ENCODE measurements at regions not wholly inside any gene's neighbourhood (a gene's known extent, or its start where the extent isn't known, plus 50 kb on each side); places are given as distances from the start of the nearest gene placed in this dataset.

- no peaks in the 10 kb centered on the region for H3K23me2 ChIP-seq (ENCODE audit: low read depth, low read length)
- FAIRE-seq, result no peak
- no peak overlapping the region for H2BK120ac ChIP-seq (replicated peaks; ENCODE audit: low read depth, low read length)
- no peak overlapping the region for H2BK20ac ChIP-seq (ENCODE audit: low read length)
- no peaks in the 10 kb centered on the region for H4K20me1 ChIP-seq (replicated peaks in 1 of 2; ENCODE audit: control insufficient read depth in 1 of 2, insufficient read depth in 2 of 2, low read length in 2 of 2)
- H3K4me1 ChIP-seq (replicated peaks in 1 of 4; ENCODE audit: control insufficient read depth in 3 of 4, insufficient read depth in 4 of 4, low read length in 3 of 4), result no peaks in the 10 kb centered on the region
- H3K79me1 ChIP-seq (ENCODE audit: low read depth, low read length), result no peaks in the 10 kb centered on the region
- no peak overlapping the region for H2AFZ ChIP-seq (ENCODE audit: low read length)
- H3K27me3 ChIP-seq (replicated peaks in 1 of 4; ENCODE audit: control insufficient read depth in 3 of 4, extremely low read depth in 1 of 4, insufficient read depth in 3 of 4, low read length in 3 of 4), result no peaks in the 10 kb centered on the region
- no peak overlapping the region for H3K27ac ChIP-seq (ENCODE audit: low read depth, low read length)
- H3K14ac ChIP-seq (ENCODE audit: insufficient read length), result no peak overlapping the region
- no peaks in the 10 kb centered on the region for H3K79me2 ChIP-seq (ENCODE audit: control insufficient read depth in 1 of 2, insufficient read depth in 2 of 2, low read length in 2 of 2)
- no peak overlapping the region for H3K4ac ChIP-seq (replicated peaks; ENCODE audit: insufficient read length, low read depth, low read length)
- WGBS, 2 experiments (ENCODE audit: extremely low coverage in 1 of 2, insufficient coverage in 1 of 2, insufficient read length in 1 of 2, insufficient replicate concordance in 2 of 2, low coverage in 1 of 2, low lambda C conversion rate in 2 of 2, missing lambda C conversion rate in 1 of 2), result 92 to 100% methylated on average over 1 to 3 of the region's 3 CpGs
- H3K4me2 ChIP-seq (ENCODE audit: insufficient read depth in 1 of 2, low read depth in 2 of 2, low read length in 2 of 2), result no peak overlapping the region
- no peak overlapping the region for H2AK5ac ChIP-seq (ENCODE audit: low read depth, low read length)
- no peak overlapping the region for H3K23ac ChIP-seq (ENCODE audit: insufficient read length)
- no peak overlapping the region for H3K9ac ChIP-seq (replicated peaks in 1 of 4; ENCODE audit: extremely low read depth in 1 of 4, low read depth in 3 of 4, low read length in 3 of 4)
- H2BK5ac ChIP-seq (ENCODE audit: low read depth, low read length), result no peak overlapping the region
- no peak overlapping the region for H3K56ac ChIP-seq (replicated peaks; ENCODE audit: insufficient read length, low read depth, low read length)
- no peak for DNase-seq (ENCODE audit: low read depth in 1 of 2, low spot score in 2 of 2)
- CTCF ChIA-PET (ENCODE audit: partially characterized antibody), result interaction anchor here (0.7 kb wide), 1 partner anchor 9 kb away, joined by 3 read pairs; no protein-coding TSS in a partner anchor
- H3K36me3 ChIP-seq (ENCODE audit: control insufficient read depth in 2 of 4, insufficient read depth in 4 of 4, low read length in 3 of 4), result no peaks in the 10 kb centered on the region
- H3K9me3 ChIP-seq (ENCODE audit: insufficient read depth in 2 of 2, low read depth in 1 of 2, low read length in 1 of 2), result no peaks in the 10 kb centered on the region
- H2BK12ac ChIP-seq (ENCODE audit: low read depth, low read length), result no peak overlapping the region
- no peak overlapping the region for H4K8ac ChIP-seq (ENCODE audit: extremely low read depth, insufficient read depth, low read length)
- no peak overlapping the region for H3K18ac ChIP-seq (ENCODE audit: extremely low read depth, low read length)
- no peak overlapping the region for H3K4me3 ChIP-seq (ENCODE audit: extremely low read depth in 1 of 4, insufficient read depth in 2 of 4, low read depth in 3 of 4, low read length in 4 of 4)
- POLR2A ChIA-PET (ENCODE audit: partially characterized antibody), result interaction anchor here (1.0 kb wide), 1 partner anchor 28 kb away, joined by 3 read pairs; no protein-coding TSS in a partner anchor
- H2BK15ac ChIP-seq (ENCODE audit: low read length), result no peak overlapping the region
- H4K5ac ChIP-seq (ENCODE audit: insufficient read length, low read depth, low read length), result no peak overlapping the region
- no peak overlapping the region for H4K91ac ChIP-seq (replicated peaks; ENCODE audit: insufficient read length, low read length)
- TF ChIP-seq NRF1 (IDR thresholded peaks at IDR 0.05; ENCODE audit: low read depth, low read length) (no peak), ASH2L (IDR thresholded peaks at IDR 0.05; ENCODE audit: low read length) (no peak), CHD1 (IDR thresholded peaks at IDR 0.05; ENCODE audit: low read depth, low read length) (no peak), BCL11A (IDR thresholded peaks at IDR 0.05; ENCODE audit: low read depth in 2 of 2, low read length in 2 of 2) (no peak), PHF8 (conservative IDR thresholded peaks at IDR 0.05; ENCODE audit: low read depth, low read length) (no peak), CTBP2 (IDR thresholded peaks at IDR 0.05; ENCODE audit: borderline replicate concordance, insufficient read depth, insufficient read length, low read length) (no peak), KDM1A (IDR thresholded peaks at IDR 0.05; ENCODE audit: borderline replicate concordance, low read length) (no peak), BACH1 (IDR thresholded peaks at IDR 0.05; ENCODE audit: low read length) (no peak), EGR1 (IDR thresholded peaks at IDR 0.05; ENCODE audit: borderline replicate concordance, low read depth, low read length) (no peak), CBX5 (IDR thresholded peaks at IDR 0.05; ENCODE audit: low read depth, low read length) (no peak), FOSL1 (IDR thresholded peaks at IDR 0.05; ENCODE audit: insufficient read depth, low read depth, low read length) (no peak)
- TF ChIP-seq, protein P1, sequence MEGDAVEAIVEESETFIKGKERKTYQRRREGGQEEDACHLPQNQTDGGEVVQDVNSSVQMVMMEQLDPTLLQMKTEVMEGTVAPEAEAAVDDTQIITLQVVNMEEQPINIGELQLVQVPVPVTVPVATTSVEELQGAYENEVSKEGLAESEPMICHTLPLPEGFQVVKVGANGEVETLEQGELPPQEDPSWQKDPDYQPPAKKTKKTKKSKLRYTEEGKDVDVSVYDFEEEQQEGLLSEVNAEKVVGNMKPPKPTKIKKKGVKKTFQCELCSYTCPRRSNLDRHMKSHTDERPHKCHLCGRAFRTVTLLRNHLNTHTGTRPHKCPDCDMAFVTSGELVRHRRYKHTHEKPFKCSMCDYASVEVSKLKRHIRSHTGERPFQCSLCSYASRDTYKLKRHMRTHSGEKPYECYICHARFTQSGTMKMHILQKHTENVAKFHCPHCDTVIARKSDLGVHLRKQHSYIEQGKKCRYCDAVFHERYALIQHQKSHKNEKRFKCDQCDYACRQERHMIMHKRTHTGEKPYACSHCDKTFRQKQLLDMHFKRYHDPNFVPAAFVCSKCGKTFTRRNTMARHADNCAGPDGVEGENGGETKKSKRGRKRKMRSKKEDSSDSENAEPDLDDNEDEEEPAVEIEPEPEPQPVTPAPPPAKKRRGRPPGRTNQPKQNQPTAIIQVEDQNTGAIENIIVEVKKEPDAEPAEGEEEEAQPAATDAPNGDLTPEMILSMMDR (IDR thresholded peaks at IDR 0.05; ENCODE audit: control extremely low read depth in 1 of 3, insufficient read depth in 1 of 3, low read depth in 1 of 3, low read length in 3 of 3), result no peak
Observed at GRCh38 chr3:117666812-117667211, 957.2 kb downstream of the TUSC7 start.
